ENCODE measurements at regions not wholly inside any gene's neighbourhood (a gene's known extent, or its start where the extent isn't known, plus 50 kb on each side); places are given as distances from the start of the nearest gene placed in this dataset.

DNA sequence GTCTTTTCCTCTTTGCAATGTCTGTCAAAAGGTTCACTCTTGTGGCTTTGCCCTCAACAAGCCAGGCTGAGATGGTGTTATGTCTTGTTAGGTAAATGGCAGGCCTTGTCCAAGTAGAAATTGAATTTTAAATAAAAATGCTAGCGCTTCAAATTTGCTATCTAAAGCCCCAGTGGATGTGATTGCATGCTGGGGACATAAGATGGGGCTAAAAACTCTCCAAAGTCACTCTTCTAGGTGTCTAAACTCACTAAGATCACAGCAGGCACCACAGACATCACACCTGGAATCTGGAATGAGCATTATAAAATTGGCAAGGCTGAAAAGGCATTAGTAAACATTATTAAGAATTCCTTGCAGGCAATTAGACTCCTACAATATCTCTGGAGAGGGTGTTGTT is 262.7 kb upstream of the CLINT1 start:
- no peak overlapping the region for H3K27ac Mint-ChIP-seq (ENCODE audit: unreplicated experiment)
- no peak overlapping the region for H3K4me3 Mint-ChIP-seq
- no peaks in the 10 kb centered on the region for H3K4me1 Mint-ChIP-seq
- H3K36me3 Mint-ChIP-seq (ENCODE audit: low read depth): no peaks in the 10 kb centered on the region
- DNase-seq (ENCODE audit: low read depth, low spot score): no peak
- peaks cover 8% of the 10 kb centered on the region for H3K27me3 Mint-ChIP-seq (ENCODE audit: low read depth)
- no peak for TF ChIP-seq CTCF (conservative IDR thresholded peaks at IDR 0.05)
- H3K9me3 Mint-ChIP-seq: no peaks in the 10 kb centered on the region

- Mint-ChIP-seq H3K27ac (ENCODE audit: unreplicated experiment) (no peak overlapping the region), H3K4me3 (no peak overlapping the region), H3K4me1 (no peaks in the 10 kb centered on the region), H3K27me3 (ENCODE audit: low read depth) (peaks cover 10% of the 10 kb centered on the region), H3K9me3 (no peaks in the 10 kb centered on the region), H3K36me3 (ENCODE audit: low read depth) (no peaks in the 10 kb centered on the region)
- no peak for DNase-seq (ENCODE audit: low read depth, low spot score)
- TF ChIP-seq CTCF (conservative IDR thresholded peaks at IDR 0.05): no peak
Measured at GRCh38 chr5:158120760-158121159, 261.8 kb upstream of the CLINT1 start.

DNA sequence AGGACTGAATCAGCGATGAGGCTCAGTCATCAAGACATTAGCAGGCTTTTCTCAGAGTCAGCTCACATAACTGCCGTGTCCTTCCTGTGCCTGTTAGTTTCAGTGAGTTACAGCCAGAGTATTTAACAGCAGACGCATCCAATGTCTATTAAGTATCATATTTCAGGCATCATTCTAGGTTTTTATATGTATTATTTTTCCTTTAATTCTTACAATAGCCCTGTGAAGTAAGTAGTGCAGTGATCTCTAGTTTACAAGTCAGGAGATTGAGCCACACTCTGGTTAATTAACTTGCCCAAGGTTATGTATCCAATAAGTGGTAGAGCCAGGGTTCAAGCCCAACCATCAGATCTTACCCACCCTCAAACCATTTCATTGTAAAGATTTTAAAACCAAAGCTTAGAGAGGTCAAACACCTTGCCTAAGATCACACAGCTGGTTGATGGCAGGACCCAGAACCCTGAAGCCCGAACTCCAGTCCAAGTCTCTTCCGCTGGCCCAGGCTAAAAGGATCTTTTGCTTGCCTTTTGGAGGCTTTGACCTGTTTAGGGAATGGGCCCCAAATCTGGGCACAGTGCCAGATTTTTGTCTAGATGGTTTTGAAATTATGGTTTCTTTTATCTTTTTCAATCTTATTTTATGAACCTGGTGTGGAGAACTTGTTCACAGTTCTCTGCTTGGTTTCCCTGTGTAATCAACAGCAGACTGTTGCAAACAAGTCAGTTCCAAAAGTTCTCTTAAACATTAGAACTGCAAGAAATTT is 261.2 kb upstream of the CLINT1 start:
- H3K4me1 Mint-ChIP-seq: no peaks in the 10 kb centered on the region
- peaks cover 10% of the 10 kb centered on the region for H3K27me3 Mint-ChIP-seq (ENCODE audit: low read depth)
- H3K36me3 Mint-ChIP-seq (ENCODE audit: low read depth): no peaks in the 10 kb centered on the region
- no peaks in the 10 kb centered on the region for H3K9me3 Mint-ChIP-seq
- no peak overlapping the region for H3K27ac Mint-ChIP-seq (ENCODE audit: unreplicated experiment)
- no peak for DNase-seq (ENCODE audit: low read depth, low spot score)
- no peak overlapping the region for H3K4me3 Mint-ChIP-seq
- no peak for TF ChIP-seq CTCF (conservative IDR thresholded peaks at IDR 0.05)

- no peak for DNase-seq (ENCODE audit: low read depth, low spot score)
- Mint-ChIP-seq H3K9me3 (no peaks in the 10 kb centered on the region), H3K4me3 (no peak overlapping the region), H3K36me3 (ENCODE audit: low read depth) (no peaks in the 10 kb centered on the region), H3K27me3 (ENCODE audit: low read depth) (peaks cover 10% of the 10 kb centered on the region), H3K4me1 (no peaks in the 10 kb centered on the region), H3K27ac (ENCODE audit: unreplicated experiment) (no peak overlapping the region)
- TF ChIP-seq CTCF (conservative IDR thresholded peaks at IDR 0.05): no peak
Measured at GRCh38 chr5:158117467-158118160, 258.7 kb upstream of the CLINT1 start.

DNA sequence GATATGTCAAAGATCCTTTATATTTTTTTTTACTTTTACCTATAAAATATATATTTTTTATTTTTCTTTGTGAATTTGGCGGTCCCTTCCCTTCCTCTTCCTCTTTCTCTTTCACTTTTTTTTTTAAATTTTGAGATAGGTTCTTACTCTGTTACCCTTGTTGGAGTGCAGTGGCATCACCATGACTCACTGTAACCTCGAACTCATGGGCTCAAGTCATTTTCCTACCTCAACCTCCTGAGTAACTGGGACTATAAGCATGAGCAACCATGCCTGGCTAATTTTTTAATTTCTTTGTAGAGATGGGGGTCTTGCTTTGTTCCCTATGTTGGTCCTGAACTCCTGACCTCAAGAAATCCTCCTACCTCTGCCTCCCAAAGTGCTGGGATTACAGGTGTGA is 258.0 kb upstream of the CLINT1 start:
- peaks cover 10% of the 10 kb centered on the region for H3K27me3 Mint-ChIP-seq (ENCODE audit: low read depth)
- no peak for DNase-seq (ENCODE audit: low read depth, low spot score)
- H3K9me3 Mint-ChIP-seq: no peaks in the 10 kb centered on the region
- H3K4me1 Mint-ChIP-seq: no peaks in the 10 kb centered on the region
- H3K4me3 Mint-ChIP-seq: no peak overlapping the region
- H3K36me3 Mint-ChIP-seq (ENCODE audit: low read depth): no peaks in the 10 kb centered on the region
- no peak for TF ChIP-seq CTCF (conservative IDR thresholded peaks at IDR 0.05)
- no peak overlapping the region for H3K27ac Mint-ChIP-seq (ENCODE audit: unreplicated experiment)

Data from neural crest cell (in vitro differentiated cells).